SIG-M5 (cell line): ENCODE measurements at regions not wholly inside any gene's neighbourhood (a gene's known extent, or its start where the extent isn't known, plus 50 kb on each side); places are given as distances from the start of the nearest gene placed in this dataset.

Source experiments
- DNase-seq: peaks from one replicate; lab custom pipeline; 2025; lab: John Stamatoyannopoulos, UW

DNA sequence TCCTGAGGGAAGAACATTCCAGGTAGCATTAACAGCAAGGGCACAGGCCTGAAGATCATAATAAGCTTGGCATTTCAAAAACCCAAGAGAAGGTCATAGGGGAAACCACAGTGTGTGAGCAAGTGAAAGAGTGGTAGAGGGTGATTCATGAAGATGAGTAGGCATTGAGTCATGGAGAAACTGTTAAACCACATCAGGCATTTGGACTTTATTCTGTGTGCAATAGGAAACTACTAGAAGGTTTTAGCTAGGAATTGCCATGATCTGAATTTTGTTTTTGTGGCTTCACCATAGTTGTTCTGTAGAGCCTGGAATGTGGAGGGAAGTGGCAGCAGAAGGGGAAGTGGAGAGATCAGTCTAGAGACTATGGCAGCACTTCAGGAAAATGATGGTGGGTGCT, 359.0 kb upstream of the PTBP2 start:
- DNase-seq, result peak; percentile 86

DNA sequence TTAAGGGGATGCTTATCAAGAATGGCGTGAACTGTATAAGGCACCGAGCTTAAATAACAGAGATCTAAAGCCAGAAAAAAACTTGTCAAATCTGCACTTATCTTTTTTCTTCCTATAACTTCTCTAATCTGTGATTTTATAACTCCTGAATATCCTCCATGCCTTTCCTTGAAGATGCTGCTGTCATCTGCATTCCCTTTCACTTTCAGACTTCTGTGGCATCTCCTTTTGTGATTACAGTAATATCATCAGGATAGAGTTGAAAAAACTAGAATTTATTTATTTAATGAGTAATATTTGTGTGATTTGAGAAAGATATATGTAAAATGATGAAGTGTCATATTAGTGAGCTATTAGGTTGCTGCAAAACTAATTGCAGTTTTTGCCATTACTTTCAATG, 357.8 kb upstream of the PTBP2 start:
- DNase-seq, result no peak

DNA sequence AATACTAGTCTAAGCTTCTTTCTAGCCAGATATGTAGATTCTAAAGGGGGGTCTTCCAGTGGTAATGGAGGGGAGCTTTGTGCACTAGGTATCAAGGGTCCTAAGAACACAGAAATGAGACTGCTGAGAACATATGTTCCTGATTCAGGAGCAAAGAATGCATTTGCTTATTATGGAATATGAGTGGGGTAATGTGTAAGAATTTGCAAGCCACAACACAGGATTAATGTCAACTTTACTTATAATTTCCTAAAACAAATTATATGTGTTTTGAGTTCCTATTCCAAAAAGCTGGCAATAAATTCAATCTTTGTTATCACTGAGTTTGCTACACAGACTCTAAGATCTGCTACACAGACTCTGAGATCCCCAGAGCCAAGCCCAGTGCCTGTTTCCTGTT, 357.0 kb upstream of the PTBP2 start:
- no peak for DNase-seq

DNA sequence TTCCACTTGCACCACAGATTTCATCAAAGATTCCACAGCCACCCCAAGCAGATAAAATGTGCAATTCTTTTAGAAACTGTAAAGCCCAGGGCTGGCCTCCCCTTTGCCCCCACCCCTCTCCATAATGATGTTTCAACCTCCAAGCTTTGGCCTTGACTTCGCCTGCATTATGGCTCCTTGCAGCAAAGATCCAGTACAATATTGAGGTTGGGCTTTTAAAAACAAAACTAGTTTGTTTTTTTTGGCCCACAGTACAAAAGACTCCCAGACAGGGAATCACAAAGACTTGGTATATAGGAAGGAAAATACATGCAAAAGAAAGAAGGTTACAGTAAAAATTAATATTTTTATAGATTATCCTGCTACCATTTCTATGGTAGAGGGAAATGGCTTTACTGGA, 356.5 kb upstream of the PTBP2 start:
- DNase-seq, result no peak

DNA sequence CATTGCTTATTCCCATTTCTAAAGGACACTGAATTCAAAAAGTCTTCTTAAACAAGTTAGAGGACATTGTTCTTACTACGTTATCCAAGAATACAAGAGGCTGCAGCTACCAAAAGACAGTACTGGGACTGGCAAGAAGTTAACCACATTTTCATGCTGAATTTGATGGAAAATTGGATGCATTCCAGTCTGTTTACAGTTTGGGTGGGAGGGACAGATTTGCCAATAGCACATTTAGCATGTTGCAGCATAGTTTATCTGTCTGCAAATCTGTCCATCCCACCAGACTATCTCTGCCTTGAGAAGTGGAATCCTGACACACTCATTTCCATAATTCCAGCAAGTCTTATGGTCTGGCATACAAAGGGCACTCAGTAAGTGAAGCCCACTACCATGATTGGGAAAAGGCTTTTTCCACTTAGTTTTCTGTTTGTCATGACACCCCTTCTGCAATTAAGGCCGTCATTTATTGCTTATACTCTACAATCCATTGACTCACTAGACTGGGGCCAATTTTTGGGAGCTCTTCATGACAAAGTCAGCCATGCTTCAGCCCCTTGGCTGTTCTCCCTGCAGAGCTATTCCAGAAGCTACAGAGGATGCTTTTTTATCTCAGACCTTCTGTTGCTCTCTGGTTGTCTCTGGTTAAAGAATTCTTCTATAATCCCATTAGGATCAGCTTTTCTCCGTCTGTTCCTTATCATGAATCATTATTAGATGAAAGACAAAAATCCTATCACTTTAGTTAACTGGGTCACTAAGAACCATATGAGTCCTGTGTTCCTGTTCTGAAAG, 355.8 kb upstream of the PTBP2 start:
- DNase-seq, result no peak

DNA sequence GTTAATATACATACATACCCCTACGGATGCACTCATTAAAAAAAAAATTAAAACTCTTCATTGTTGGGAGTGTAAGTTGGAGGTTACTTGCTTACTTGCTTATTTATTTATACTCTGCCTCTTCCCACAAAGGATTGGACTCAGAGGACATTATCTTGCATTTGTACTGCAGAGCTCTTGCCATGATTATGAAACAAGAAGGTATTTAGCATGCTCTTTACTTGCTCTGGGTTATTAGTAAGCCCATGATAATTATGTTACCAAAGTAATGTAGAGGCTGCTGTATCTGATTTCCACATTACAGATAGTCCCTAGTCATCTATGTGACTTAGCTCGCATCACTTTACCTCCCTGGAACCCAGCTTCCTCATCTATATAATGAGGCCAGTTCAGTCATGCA, 355.1 kb upstream of the PTBP2 start:
- DNase-seq, result no peak

DNA sequence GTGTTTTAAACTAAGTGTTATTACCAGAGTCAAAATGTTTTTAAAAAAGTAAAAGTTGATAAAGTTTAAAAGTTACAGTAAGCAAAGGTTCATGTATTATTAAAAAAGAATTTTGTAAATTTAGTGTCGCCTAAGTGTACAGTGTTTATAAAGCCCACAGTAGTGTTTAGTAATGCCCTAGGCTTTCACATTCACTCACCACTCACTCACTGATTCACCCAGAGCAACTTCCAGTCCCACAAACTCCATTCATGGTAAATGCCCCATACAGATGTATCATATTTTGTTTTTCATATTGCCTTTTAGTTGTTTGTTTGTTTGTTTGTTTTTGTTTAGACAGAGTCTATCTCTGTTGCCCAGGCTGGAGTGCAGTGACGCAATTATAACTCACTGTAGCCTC, 353.8 kb upstream of the PTBP2 start:
- no peak for DNase-seq

DNA sequence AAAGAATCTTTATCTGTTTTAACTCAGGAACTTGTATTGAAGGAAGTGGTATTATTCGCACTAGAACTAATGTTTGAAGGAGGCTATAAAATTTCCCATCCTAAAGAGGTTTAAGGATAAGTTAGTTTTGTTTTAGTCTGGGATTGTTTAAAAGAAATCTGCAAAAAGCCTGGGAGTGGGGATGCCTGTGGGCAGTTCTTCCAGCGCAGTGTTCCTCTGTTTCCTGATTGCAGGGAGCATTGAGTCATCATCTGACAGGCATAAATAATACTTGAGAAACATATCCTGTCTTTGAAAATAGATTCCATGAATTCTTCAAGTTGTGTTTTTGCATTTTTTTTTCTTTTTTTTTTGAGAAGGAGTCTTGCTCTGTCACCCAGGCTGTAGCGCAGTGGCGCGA, 350.8 kb upstream of the PTBP2 start:
- DNase-seq, result no peak

DNA sequence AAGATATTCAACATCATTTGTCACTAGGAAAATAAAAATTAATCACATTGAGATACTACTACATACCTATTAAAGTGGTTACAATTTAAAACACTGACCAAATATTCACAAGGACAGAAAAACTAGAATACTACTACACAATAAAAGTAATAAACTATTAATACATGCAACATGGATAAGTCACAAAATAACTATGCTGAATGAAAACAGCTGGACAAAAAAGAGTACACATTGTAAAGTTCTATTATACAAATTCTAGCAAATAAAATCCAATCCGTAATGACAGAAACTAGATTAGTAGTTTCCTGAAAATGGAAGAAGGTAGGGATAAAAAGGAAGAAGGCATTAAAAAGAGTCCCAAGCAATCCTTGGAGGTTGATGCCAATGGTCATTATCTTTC, 348.7 kb upstream of the PTBP2 start:
- no peak for DNase-seq

DNA sequence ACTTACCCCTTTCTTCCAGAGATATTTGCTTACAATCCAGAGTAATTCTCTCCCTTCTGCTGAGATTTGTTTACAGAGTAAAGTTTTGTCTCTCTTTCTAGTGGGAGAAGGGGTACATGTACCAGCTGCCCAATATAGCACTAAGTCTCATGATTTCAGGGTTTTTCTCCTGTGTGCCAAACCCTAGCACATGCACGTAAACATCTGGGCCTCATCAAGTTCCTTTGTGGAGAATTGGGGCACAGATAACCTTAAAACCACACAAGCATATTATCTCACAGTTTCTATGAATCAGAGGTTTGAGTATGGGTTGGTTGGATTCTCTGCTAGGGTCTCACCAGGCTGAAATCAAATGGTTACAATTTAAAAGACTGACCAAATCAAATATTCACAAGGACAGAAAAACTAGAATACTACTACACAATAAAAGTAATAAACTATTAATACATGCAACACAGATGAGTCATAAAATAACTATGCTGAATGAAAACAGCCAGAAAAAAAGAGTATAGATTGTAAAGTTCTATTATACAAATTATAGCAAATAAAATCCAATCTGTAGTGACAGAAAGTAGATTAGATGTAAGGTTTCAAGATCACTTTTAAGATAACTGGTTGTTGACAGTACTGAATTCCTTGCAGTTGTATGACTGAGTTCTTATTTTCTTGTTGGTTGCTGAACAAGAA, 347.4 kb upstream of the PTBP2 start:
- no peak for DNase-seq

DNA sequence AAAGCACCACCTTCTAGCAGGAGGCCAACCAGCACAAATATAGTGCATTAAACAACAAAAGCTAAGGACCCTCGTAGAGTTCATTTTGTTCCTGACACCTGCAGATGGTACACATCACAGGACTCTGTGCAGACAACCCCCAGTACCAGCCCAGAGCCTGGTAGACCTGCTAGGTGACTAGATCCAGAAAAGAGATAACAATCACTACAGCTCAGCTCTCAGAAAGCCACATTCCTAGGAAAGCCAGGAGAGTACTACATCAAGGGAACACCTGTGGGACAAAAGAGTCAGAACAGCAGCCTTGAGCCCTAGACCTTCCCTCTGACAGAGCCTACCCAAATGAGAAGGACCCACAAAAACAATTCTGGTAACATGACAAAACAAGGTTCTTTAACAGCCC, 344.7 kb upstream of the PTBP2 start:
- DNase-seq, result no peak

DNA sequence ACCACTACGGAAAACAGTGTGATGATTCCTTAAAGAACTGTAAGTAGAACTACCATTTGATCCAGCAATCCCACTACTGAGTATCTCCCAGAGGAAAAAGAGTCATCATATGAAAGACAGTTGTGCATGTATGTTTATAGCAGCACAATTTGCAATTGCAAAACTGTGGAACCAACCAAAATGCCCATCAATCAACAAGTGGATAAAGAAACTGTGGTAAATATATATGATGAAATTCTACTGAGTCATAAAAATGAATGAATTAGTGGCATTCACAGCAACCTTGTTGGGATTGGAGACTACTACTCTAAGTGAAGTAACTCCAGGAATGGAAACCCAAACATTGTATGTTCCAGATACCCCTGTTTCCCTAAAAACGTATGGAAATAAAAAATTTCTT, 337.0 kb upstream of the PTBP2 start:
- no peak for DNase-seq

DNA sequence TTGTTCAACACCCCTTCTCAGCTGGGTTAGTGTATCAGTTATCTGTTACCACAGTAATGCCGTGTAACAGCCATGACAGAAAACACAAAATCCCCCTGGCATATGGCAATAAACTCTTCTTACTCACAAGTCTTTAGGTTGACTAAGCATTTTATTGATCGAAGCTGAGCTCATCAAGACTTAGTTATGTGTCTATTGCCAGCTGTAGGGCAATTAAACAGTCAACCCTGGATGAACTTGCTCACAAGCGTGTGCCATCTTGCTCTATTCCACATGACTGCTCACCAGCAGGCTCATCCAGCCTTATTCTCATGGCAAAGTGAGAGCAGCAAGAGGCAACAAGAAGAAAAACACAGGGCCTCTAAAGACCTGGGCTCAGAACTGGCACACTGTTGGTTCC, 333.8 kb upstream of the PTBP2 start:
- no peak for DNase-seq

DNA sequence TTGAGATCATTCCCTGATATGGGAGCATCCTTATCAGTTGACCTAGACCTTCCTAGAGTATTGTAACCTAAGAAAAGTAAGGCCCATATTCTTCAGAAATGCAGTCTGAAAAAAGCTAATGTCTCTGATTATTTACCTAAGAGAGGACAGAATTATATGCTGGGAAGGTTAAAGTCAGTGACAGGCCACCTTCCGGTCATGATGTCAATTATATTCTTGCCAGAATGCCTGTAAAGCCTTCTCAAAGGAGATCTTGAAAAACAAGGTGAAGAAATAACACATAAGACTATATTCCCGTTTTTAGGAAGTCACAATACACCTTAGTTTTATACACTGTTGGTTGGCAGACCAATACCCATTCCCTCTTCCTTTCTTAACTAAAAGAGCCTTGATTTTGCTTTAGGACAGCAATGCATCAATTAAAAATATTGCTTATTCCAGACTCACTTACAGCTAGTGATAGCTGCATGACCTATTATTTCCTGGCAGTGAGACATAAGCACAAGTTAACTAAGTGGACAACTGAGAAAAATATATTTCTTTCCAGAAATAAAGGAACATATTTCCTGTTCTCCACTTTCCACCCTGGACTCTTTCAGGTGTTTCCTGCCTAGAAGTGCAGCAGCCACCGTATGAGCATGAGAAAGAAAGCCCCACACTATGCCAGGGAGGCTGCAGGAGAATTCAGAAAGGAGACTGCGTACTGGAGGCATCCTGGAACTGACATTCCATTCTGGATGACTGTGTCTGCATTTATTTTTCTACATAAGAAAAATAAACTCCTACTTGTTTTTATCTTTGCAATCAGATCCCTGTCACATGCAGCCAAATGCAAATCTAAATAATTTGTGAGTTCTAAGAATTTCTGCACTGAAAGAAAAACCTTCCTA, 332.9 kb upstream of the PTBP2 start:
- DNase-seq, result no peak

DNA sequence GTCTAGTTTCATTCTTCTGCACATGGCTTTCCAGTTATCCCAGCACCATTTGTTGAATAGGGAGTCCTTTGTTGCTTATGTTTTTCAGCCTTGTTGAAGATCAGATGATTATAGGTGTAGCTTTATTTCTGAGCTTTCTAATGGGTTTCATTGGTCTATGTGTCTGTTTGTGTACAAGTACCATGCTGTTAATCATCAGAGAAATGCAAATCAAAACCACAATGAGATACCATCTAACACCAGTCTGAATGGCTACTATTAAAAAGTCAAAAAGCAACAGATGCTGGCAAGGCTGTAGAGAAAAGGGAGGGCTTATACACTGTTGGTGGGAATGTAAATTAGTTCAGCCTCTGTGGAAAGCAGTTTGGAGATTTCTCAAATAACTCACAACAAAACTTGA, 321.5 kb upstream of the PTBP2 start:
- no peak for DNase-seq

DNA sequence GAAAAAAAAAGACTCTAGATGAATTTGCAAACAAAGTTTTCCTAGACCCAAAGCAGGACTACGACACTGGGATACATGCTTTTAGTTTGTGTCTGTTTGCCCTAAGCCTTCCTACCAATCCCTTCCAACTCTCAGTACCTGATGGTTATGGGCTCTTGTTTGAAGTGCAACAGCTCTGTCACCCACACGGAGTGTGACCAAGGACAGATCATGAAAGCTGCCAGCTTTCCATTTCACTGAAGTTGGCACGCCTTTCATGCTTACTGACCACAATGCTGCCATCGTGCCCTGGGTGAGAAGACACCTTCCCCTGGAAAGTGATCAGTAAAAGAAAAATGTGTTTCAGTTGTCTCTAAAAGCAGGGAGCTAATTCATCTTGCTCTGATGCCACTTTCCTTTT, 312.5 kb upstream of the PTBP2 start:
- no peak for DNase-seq

DNA sequence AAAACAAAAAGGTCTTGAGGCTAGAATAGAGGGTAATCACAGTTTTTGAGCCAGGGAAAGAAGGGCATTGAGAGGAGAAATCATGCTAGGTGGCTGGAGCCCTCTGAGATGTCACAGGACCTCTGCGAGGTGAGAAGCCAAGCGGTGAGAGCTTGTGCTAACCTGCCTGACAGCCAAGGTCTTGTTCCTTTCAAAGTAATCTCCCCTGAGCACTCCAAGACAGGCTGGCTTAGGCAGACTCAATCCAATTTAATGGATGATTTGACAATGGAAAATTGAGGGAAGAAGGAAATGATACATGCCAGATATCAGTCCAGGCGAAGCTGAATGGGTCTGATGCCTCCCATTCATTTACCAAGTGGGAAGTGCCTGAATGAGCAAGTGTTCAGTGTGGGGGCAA, 311.9 kb upstream of the PTBP2 start:
- DNase-seq, result no peak

DNA sequence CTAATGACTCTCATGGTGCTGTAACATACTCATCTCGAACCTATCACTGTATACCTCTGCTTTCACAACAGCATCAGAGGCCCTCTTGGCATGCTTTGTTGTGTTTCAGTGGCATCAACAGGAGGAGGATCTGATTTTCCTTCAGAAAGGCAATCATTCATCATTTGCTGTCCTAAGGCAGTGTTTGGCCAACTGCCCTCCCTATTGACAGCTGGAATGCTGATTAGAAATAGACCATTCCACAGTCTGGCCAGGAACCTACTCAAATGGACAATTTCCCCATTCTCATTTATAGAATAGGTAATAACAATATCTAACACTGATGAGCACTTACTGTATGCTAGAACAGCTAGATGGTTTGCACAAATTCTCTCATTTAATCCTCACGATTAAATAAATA, 310.6 kb upstream of the PTBP2 start:
- no peak for DNase-seq

DNA sequence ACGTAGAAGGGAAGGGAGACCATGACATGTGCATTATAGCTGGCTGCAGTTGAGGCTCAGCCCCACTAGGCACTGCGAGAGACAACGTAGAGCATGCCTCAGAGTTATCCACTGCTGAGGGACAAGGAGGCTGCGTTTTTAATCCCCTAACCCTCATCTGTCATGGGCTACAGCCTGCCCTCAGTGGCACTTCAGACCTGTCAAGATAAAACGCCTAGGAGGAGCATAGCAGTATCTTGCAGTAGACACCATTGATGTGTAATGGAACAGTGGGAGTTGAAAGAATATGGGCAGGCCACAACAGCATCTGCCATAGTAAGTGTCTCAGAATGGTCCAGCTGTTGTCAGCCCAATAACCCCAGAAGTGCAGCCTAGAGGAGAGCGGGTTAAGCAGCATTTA, 307.0 kb upstream of the PTBP2 start:
- no peak for DNase-seq

DNA sequence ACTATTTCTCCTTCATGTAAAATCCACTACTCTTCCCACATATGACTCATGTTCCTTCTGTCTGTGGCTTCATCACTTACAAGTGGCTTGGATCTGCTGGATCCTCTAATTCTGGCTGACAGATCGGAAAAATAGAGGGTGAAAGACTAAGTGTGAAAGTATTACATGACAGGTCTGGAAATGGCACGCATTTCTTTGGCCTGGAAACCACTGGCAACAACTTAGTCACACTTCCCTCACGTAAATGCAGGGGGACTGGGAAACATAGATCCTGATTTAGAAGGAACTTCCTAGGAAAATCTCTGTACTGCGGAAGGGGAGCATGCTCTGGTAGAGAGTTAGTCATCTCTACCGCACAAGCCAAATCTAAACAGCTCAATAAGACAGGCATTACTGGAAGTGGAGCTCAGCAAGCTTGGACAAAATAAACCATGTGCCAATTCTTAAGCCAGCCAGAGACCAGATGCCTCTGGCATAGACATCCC, 305.4 kb upstream of the PTBP2 start:
- no peak for DNase-seq

DNA sequence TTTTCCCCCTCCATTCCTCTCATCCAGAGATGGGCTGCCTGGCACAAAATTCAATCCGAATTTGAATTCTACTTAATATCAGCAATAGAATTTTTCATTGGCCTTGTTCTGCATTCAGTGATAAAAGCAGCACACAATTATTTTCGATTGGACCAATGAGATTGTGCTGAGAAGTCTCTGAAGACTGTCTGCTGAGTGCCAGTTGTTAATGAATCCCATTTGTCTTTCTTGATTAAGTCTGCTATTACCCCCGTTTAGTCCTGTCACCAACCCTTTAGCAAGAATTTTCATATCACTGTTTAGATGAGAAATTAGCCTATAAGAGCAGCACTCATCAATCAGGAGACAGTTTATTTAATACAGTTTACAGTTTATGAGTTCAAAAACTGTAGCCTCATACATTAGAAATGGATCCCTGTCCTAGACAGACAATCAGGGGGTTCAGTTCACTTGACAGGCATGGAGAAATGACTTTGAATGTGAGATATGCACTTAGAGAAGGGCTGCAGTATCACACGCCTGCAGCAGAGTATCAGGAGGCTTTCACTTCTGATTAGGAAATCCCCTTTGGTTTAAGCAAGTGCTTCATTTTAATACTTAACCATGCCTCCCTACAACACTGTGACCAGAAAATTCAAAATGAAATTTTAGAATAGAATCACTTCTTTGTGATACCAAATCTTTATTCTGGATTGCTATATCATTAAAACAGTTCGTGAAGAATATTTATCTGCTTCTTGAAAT, 304.7 kb upstream of the PTBP2 start:
- DNase-seq, result no peak

DNA sequence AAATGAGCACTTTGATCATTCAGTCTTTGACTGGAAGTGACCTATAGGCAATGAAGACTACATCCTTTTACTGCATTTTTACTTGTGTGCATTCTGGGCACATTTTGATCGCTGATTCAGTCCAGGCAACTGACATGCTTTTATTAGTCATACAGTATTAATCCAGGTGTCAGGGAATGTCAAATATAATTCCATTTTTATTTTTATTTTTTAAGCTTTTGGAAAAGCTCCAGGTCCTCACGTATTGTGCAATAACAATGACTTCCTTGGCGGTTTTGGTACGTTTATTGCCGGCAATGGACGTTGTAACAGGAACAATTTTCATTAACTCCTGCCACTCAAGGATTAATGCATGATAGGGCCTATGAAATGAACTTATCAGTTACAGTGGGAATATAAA, 302.6 kb upstream of the PTBP2 start:
- DNase-seq, result no peak
